Gastroesophageal sphincter (tissue), 4 donors: ENCODE measurements at regions not wholly inside any gene's neighbourhood (a gene's known extent, or its start where the extent isn't known, plus 50 kb on each side); places are given as distances from the start of the nearest gene placed in this dataset.

Experiments
- ATAC-seq: fragments of 150-250 bp; one replicate; pipeline ENCODE4 v1.9.1; 2016; ENCODE audit warnings: mild to moderate bottlenecking, moderate library complexity
- H3K27ac ChIP-seq, 4 donors: fragments of 200-600 bp; sonication (generic) in 3 of 4; 1 replicate in 3 of 4; 2 replicates in 1 of 4; pipeline ENCODE4 v1.5.1; 2016 to 2019
- H3K27me3 ChIP-seq: fragments of 200-600 bp; sonication (generic); one replicate; pipeline ENCODE4 v1.5.1; 2019
- H3K36me3 ChIP-seq, 2 donors: fragments of 200-600 bp; sonication (generic); one replicate each; pipeline ENCODE4 v1.5.1; 2019; ENCODE audit warnings: control low read depth in 1 of 2
- H3K4me1 ChIP-seq, 3 donors: fragments of 200-600 bp; sonication (generic); 1 replicate in 2 of 3; 2 replicates in 1 of 3; pipeline ENCODE4 v1.5.1; 2016 to 2019; ENCODE audit warnings: control low read depth in 2 of 3
- H3K4me3 ChIP-seq, 2 donors: fragments of 200-600 bp; sonication (generic); one replicate each; pipeline ENCODE4 v1.5.1; 2019; ENCODE audit warnings: mild to moderate bottlenecking in 1 of 2, moderate library complexity in 1 of 2
- H3K9me3 ChIP-seq, 3 donors: fragments of 200-600 bp; sonication (generic); one replicate each; pipeline ENCODE4 v1.5.1; 2017 to 2019; ENCODE audit warnings: control low read depth in 2 of 3
- EP300 ChIP-seq: sonication (generic); formaldehyde crosslinking; IDR thresholded peaks from one replicate; pipeline ENCODE4 v1.6.1; 2017; ENCODE audit warnings: antibody characterized with exemption, mild to moderate bottlenecking
- POLR2A ChIP-seq, 2 donors: fragments of 450-650 bp; IDR thresholded peaks; one replicate each; pipeline ENCODE4 v1.6.1; 2017; ENCODE audit warnings: antibody characterized with exemption in 2 of 2, mild to moderate bottlenecking in 2 of 2, moderate library complexity in 1 of 2
- POLR2AphosphoS5 ChIP-seq: sonication (generic); formaldehyde crosslinking; IDR thresholded peaks from one replicate; pipeline ENCODE4 v1.6.1; 2017; ENCODE audit warnings: antibody characterized with exemption
- WGBS, 2 donors: methylation state at CpG; one replicate each; pipeline ENCODE4 v1.1.5; 2018; ENCODE audit warnings: low coverage in 1 of 2; 5-methylcytosine and 5-hydroxymethylcytosine counted together
- TF ChIP-seq, protein P1 (sequence below), 4 experiments: fragments of 200-600 bp in 2 of 4; fragments of 450-650 bp in 2 of 4; sonication (generic) in 1 of 4; IDR thresholded peaks; one replicate each; pipeline ENCODE4 v1.5.1; 2017 to 2019; ENCODE audit warnings: antibody characterized with exemption in 4 of 4, mild to moderate bottlenecking in 2 of 4, moderate library complexity in 2 of 4

DNA sequence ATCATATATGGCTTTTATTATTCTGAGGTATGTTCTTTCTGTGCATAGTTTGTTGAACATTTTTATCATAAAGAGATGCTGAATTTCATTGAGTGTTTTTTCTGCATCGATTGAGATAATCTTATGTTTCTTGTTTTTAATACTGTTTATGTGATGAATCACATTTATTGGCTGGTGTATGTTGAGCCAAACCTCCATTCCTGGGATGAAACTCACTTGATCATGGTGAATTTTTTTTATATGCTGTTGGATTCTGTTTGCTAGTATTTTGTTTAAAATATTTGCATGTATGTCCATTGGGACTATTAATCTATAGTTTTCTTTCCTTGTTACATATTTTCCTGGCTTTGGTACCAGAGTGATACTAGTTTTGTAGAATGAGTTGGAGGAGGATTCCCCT is 500.2 kb downstream of the CDH11 start:
- no peaks in the 10 kb centered on the region for H3K9me3 ChIP-seq
- no peaks in the 10 kb centered on the region for H3K4me1 ChIP-seq
- no peaks in the 10 kb centered on the region for H3K27me3 ChIP-seq
- H3K27ac ChIP-seq, result no peak overlapping the region
- H3K36me3 ChIP-seq, result no peaks in the 10 kb centered on the region
- TF ChIP-seq, protein P1, sequence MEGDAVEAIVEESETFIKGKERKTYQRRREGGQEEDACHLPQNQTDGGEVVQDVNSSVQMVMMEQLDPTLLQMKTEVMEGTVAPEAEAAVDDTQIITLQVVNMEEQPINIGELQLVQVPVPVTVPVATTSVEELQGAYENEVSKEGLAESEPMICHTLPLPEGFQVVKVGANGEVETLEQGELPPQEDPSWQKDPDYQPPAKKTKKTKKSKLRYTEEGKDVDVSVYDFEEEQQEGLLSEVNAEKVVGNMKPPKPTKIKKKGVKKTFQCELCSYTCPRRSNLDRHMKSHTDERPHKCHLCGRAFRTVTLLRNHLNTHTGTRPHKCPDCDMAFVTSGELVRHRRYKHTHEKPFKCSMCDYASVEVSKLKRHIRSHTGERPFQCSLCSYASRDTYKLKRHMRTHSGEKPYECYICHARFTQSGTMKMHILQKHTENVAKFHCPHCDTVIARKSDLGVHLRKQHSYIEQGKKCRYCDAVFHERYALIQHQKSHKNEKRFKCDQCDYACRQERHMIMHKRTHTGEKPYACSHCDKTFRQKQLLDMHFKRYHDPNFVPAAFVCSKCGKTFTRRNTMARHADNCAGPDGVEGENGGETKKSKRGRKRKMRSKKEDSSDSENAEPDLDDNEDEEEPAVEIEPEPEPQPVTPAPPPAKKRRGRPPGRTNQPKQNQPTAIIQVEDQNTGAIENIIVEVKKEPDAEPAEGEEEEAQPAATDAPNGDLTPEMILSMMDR (IDR thresholded peaks at IDR 0.05), result no peak
- TF ChIP-seq POLR2AphosphoS5, result no peak
- TF ChIP-seq POLR2A (IDR thresholded peaks at IDR 0.05), result no peak
- no peak for TF ChIP-seq EP300
- WGBS, 2 donors, result 67 to 90% methylated on average over 1 of the region's 1 CpG
- no peak for ATAC-seq
- no peak overlapping the region for H3K4me3 ChIP-seq

DNA sequence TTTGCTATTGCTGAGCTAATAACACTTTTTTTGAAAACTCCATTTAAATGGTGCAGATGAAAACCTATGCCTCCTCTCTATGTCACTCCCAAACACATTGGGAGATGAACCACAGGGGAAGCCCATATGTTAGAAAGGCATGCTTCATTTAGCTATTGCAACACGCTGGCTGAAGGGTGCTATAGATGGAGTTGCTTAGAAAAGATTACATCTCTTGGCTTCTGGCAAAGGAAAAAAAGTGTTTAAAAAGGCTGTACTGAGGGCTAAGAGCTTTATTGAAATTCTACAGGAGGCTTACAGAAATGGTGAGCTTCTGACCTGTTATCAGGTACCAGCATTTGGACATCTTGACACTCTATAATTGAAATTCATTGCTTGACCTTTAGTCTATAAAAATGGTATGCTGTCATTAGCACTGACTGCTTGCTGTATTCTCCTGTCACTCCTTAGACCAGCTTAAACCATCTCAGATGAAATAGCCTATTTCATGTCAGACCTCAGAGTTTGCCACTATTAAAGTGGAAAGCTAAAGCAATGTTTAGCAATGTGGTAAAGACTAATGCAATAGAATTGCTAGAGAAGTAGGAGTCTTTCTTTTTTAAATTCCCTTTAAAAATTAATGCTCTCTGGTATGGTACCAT is 503.9 kb downstream of the CDH11 start:
- H3K36me3 ChIP-seq, result no peaks in the 10 kb centered on the region
- peaks cover 0 to under 1% (median 0%) of the 10 kb centered on the region in 3 donors for H3K9me3 ChIP-seq
- WGBS, 2 donors, result 89% methylated on average over 1 of the region's 1 CpG; no CpG with 5 or more reads in 1 of the 2 donors
- ATAC-seq, result no peak
- TF ChIP-seq, protein P1 (IDR thresholded peaks at IDR 0.05), result no peak
- TF ChIP-seq POLR2AphosphoS5 (no peak), POLR2A (IDR thresholded peaks at IDR 0.05) (no peak), EP300 (no peak)
- no peak overlapping the region for H3K27ac ChIP-seq
- H3K4me1 ChIP-seq, result no peaks in the 10 kb centered on the region
- H3K27me3 ChIP-seq, result no peaks in the 10 kb centered on the region
- no peak overlapping the region for H3K4me3 ChIP-seq

DNA sequence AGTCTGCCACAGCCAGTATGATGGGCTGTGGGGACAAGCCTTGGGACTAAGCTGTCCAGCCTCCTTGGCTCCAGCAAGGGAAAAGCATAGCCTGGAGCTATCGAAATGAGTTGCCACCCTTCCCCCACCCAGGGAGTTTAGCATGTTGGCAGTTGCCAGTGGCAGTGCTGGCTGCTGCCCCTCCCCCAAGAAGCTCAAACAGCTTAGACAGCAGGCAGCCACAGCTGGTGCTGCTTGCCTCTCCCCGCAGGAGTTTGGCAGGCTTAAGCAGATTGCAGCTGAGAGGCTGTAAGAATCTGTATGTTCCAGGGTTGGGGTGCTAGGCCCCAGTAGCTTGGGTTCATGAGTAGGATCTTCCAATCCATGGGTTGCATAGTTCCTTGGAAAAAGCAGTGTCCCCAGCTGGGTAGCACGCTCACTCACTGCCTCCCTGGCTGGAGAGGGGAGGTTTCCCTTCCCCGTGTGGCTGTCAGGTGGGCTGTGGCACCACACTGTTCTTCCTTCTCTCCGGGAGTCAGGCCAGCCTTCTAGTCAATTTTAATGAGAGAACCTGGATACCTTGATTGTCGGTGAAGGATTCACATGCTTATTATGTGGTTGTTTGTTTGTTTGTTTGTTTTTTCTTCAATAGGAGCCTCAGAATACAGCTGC is 506.1 kb downstream of the CDH11 start:
- no peaks in the 10 kb centered on the region for H3K36me3 ChIP-seq
- ATAC-seq, result no peak
- no peak overlapping the region for H3K27ac ChIP-seq
- no peaks in the 10 kb centered on the region for H3K4me1 ChIP-seq
- no peaks in the 10 kb centered on the region for H3K27me3 ChIP-seq
- TF ChIP-seq, protein P1 (IDR thresholded peaks at IDR 0.05), result no peak
- no peak for TF ChIP-seq EP300
- TF ChIP-seq POLR2AphosphoS5, result no peak
- TF ChIP-seq POLR2A (IDR thresholded peaks at IDR 0.05), result no peak
- H3K9me3 ChIP-seq, result peaks cover 0 to 7% (median 0%) of the 10 kb centered on the region in 3 donors
- 57 to 100% methylated on average over 1 of the region's 6 CpGs for WGBS, 2 donors
- no peak overlapping the region for H3K4me3 ChIP-seq

DNA sequence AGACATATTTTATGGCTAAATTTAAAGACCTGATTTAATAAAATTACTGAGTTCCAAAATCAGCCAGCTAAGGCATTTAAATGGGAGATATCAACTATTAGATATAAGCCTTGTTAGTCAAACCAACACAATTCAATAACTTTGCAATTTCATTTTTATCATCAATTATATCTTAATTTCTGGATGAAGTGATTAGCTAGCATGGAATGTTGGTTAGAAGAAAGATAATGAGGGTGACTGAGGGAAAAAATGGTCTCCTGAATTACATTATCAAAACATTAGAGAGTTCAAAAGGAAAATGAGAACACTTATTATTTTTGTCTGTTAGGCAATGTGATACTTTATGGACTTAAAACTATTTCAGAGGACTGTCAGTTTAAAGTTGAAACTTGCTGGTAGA is 525.7 kb downstream of the CDH11 start:
- no peak overlapping the region for H3K4me3 ChIP-seq
- H3K36me3 ChIP-seq, result no peaks in the 10 kb centered on the region
- no peaks in the 10 kb centered on the region for H3K4me1 ChIP-seq
- TF ChIP-seq EP300, result no peak
- TF ChIP-seq, protein P1 (IDR thresholded peaks at IDR 0.05), result no peak
- no peak for TF ChIP-seq POLR2A (IDR thresholded peaks at IDR 0.05)
- TF ChIP-seq POLR2AphosphoS5, result no peak
- no peaks in the 10 kb centered on the region for H3K27me3 ChIP-seq
- no peaks in the 10 kb centered on the region for H3K9me3 ChIP-seq
- H3K27ac ChIP-seq, result no peak overlapping the region
- no peak for ATAC-seq

DNA sequence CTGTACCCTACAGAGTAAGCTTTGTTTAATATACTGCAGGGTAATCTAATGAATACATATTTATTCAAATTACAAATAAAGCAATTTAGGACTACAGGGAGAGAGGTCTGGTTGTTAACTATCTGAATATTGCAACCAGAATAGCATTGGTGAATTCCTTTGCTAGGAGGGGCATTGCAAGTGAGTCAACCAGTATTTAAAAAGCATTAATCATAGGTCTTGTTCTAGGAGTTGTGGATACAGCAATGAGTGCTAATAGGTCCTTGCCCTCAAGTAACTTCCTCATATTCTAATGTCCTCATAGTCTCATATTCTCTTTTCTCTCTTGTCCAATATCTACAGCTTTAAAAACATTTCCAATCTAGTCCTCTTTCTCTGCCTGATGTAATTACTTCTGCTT is 531.4 kb downstream of the CDH11 start:
- no peak for ATAC-seq
- no peak overlapping the region for H3K27ac ChIP-seq
- H3K36me3 ChIP-seq, result no peaks in the 10 kb centered on the region
- H3K9me3 ChIP-seq, result no peaks in the 10 kb centered on the region
- H3K4me3 ChIP-seq, result no peak overlapping the region
- no peak for TF ChIP-seq POLR2A (IDR thresholded peaks at IDR 0.05)
- TF ChIP-seq, protein P1 (IDR thresholded peaks at IDR 0.05), result no peak
- TF ChIP-seq EP300, result no peak
- TF ChIP-seq POLR2AphosphoS5, result no peak
- no peaks in the 10 kb centered on the region for H3K27me3 ChIP-seq
- H3K4me1 ChIP-seq, result no peaks in the 10 kb centered on the region
